Hepatocyte (in vitro differentiated cells): ENCODE measurements at regions not wholly inside any gene's neighbourhood (a gene's known extent, or its start where the extent isn't known, plus 50 kb on each side); places are given as distances from the start of the nearest gene placed in this dataset.
A peak's percentile ranks its signal among the peaks of the same experiment; 100 is the strongest.

ENCODE experiments used
- DNase-seq: peaks from one replicate; pipeline ENCODE4 v3.0.0-alpha.2; 2016; ENCODE audit warnings: low spot score
- H2AFZ ChIP-seq: fragments of 200-600 bp; sonication (generic); 2 replicates; pipeline ENCODE4 v1.6.0; 2016; ENCODE audit warnings: antibody characterized with exemption, mild to moderate bottlenecking
- H3K27ac ChIP-seq: fragments of 200-600 bp; sonication (generic); 2 replicates; pipeline ENCODE4 v1.5.1; 2016; ENCODE audit warnings: mild to moderate bottlenecking
- H3K27me3 ChIP-seq: fragments of 200-600 bp; sonication (generic); 2 replicates; pipeline ENCODE4 v1.6.1; 2016
- H3K36me3 ChIP-seq: fragments of 200-600 bp; sonication (generic); replicated peaks from 2 replicates; pipeline ENCODE4 v1.5.1; 2016; ENCODE audit warnings: low read depth; ENCODE audit not compliant: insufficient read depth
- H3K4me1 ChIP-seq: fragments of 200-600 bp; sonication (generic); 2 replicates; pipeline ENCODE4 v1.5.1; 2016; ENCODE audit warnings: mild to moderate bottlenecking, moderate library complexity; ENCODE audit not compliant: insufficient read depth
- H3K4me2 ChIP-seq: fragments of 200-600 bp; sonication (generic); 2 replicates; pipeline ENCODE4 v1.6.0; 2016
- H3K4me3 ChIP-seq: fragments of 200-600 bp; sonication (generic); 2 replicates; pipeline ENCODE4 v1.5.1; 2016; ENCODE audit warnings: mild to moderate bottlenecking
- H3K79me2 ChIP-seq: fragments of 200-600 bp; sonication (generic); 2 replicates; pipeline ENCODE4 v1.6.0; 2017; ENCODE audit warnings: mild to moderate bottlenecking
- H3K9me2 ChIP-seq: fragments of 200-600 bp; sonication (generic); replicated peaks from 2 replicates; pipeline ENCODE4 v1.6.0; 2017; ENCODE audit warnings: mild to moderate bottlenecking; ENCODE audit not compliant: insufficient read depth
- H3K9me3 ChIP-seq: fragments of 200-600 bp; sonication (generic); 2 replicates; pipeline ENCODE4 v1.5.1; 2016; ENCODE audit warnings: low read depth, mild to moderate bottlenecking
- H4K20me1 ChIP-seq: fragments of 200-600 bp; sonication (generic); 2 replicates; pipeline ENCODE4 v1.6.0; 2016; ENCODE audit warnings: mild to moderate bottlenecking; ENCODE audit not compliant: insufficient read depth, poor library complexity, severe bottlenecking
- EZH2 ChIP-seq: fragments of 200-600 bp; sonication (generic); IDR thresholded peaks from 2 replicates; pipeline ENCODE4 v1.6.1; 2016; ENCODE audit warnings: antibody characterized with exemption, mild to moderate bottlenecking, borderline replicate concordance
- EZH2phosphoT487 ChIP-seq: fragments of 200-600 bp; sonication (generic); IDR thresholded peaks from one replicate; pipeline ENCODE4 v1.6.1; 2018; ENCODE audit warnings: antibody characterized with exemption, mild to moderate bottlenecking, low read depth, moderate library complexity; ENCODE audit not compliant: unreplicated experiment, severe bottlenecking
- WGBS: methylation state at CpG from one replicate; pipeline ENCODE4 v1.1.6; 2016; ENCODE audit warnings: low lambda C conversion rate; ENCODE audit errors: missing lambda C conversion rate; 5-methylcytosine and 5-hydroxymethylcytosine counted together
- TF ChIP-seq, protein P1 (sequence below): fragments of 200-600 bp; sonication (generic); IDR thresholded peaks from 2 replicates; pipeline ENCODE4 v1.5.1; 2016; ENCODE audit warnings: antibody characterized with exemption, mild to moderate bottlenecking; ENCODE audit not compliant: poor library complexity

DNA sequence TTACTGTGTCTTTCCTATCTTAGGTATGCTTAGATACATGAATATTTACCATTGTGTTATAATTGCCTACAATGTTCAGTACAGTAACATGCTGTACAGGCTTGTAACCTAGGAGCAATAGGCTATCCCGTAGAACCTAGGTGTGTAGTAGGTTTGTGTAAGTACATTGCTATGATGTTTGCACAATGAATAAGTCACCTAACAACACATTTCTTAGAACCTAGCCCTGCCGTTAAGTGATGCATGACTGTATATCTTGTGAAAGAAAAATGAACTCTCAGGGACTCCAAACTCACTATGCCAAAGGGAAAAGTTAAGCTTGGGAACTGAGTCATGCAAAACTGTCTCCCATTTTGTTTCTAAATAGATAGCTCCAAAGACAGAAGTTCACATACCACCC is 91.5 kb upstream of the ACP3 start:
- Histone ChIP-seq H4K20me1 (no peaks in the 10 kb centered on the region), H3K4me2 (no peak overlapping the region), H3K36me3 (no peaks in the 10 kb centered on the region), H3K9me2 (no peaks in the 10 kb centered on the region), H2AFZ (no peak overlapping the region), H3K4me3 (no peak overlapping the region), H3K27me3 (no peaks in the 10 kb centered on the region), H3K9me3 (no peaks in the 10 kb centered on the region), H3K4me1 (no peaks in the 10 kb centered on the region), H3K79me2 (no peaks in the 10 kb centered on the region), H3K27ac (peak overlapping the region; percentile 57)
- TF ChIP-seq EZH2 = no peak
- TF ChIP-seq, protein P1, sequence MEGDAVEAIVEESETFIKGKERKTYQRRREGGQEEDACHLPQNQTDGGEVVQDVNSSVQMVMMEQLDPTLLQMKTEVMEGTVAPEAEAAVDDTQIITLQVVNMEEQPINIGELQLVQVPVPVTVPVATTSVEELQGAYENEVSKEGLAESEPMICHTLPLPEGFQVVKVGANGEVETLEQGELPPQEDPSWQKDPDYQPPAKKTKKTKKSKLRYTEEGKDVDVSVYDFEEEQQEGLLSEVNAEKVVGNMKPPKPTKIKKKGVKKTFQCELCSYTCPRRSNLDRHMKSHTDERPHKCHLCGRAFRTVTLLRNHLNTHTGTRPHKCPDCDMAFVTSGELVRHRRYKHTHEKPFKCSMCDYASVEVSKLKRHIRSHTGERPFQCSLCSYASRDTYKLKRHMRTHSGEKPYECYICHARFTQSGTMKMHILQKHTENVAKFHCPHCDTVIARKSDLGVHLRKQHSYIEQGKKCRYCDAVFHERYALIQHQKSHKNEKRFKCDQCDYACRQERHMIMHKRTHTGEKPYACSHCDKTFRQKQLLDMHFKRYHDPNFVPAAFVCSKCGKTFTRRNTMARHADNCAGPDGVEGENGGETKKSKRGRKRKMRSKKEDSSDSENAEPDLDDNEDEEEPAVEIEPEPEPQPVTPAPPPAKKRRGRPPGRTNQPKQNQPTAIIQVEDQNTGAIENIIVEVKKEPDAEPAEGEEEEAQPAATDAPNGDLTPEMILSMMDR = no peak
- no peak for TF ChIP-seq EZH2phosphoT487
- 55% methylated on average over 2 of the region's 2 CpGs for WGBS
- peak; percentile 35 for DNase-seq

- Histone ChIP-seq H2AFZ (no peak overlapping the region), H4K20me1 (no peaks in the 10 kb centered on the region), H3K4me1 (no peaks in the 10 kb centered on the region), H3K4me3 (no peak overlapping the region), H3K9me2 (no peaks in the 10 kb centered on the region), H3K9me3 (no peaks in the 10 kb centered on the region), H3K79me2 (no peaks in the 10 kb centered on the region), H3K4me2 (no peak overlapping the region), H3K27me3 (no peaks in the 10 kb centered on the region), H3K36me3 (no peaks in the 10 kb centered on the region), H3K27ac (no peak overlapping the region)
- 42% methylated on average over 3 of the region's 3 CpGs for WGBS
- no peak for DNase-seq
- TF ChIP-seq EZH2phosphoT487 (no peak), EZH2 (no peak)
- TF ChIP-seq, protein P1 = no peak
Measured at GRCh38 chr3:132228923-132229322, 88.3 kb upstream of the ACP3 start.

- H3K9me3 ChIP-seq = no peaks in the 10 kb centered on the region
- H3K27me3 ChIP-seq = no peaks in the 10 kb centered on the region
- no peaks in the 10 kb centered on the region for H4K20me1 ChIP-seq
- H3K36me3 ChIP-seq = no peaks in the 10 kb centered on the region
- no peak overlapping the region for H3K4me3 ChIP-seq
- DNase-seq = no peak
- no peaks in the 10 kb centered on the region for H3K79me2 ChIP-seq
- H2AFZ ChIP-seq = no peak overlapping the region
- no peak for TF ChIP-seq EZH2phosphoT487
- no peak for TF ChIP-seq EZH2
- TF ChIP-seq, protein P1 = no peak
- WGBS = 91% methylated on average over 2 of the region's 2 CpGs
- H3K4me2 ChIP-seq = no peak overlapping the region
- H3K27ac ChIP-seq = no peak overlapping the region
- no peaks in the 10 kb centered on the region for H3K4me1 ChIP-seq
- H3K9me2 ChIP-seq = no peaks in the 10 kb centered on the region
Measured at GRCh38 chr3:132229641-132230040, 87.6 kb upstream of the ACP3 start.
